Astrocyte (in vitro differentiated cells and primary cell): ENCODE measurements at regions not wholly inside any gene's neighbourhood (a gene's known extent, or its start where the extent isn't known, plus 50 kb on each side); places are given as distances from the start of the nearest gene placed in this dataset.

Experiments used
- CTCF ChIP-seq: IDR thresholded peaks from 2 replicates; pipeline ENCODE4 v1.5.1; 2011; ENCODE audit warnings: low read depth, mild to moderate bottlenecking, inconsistent platforms, low read length, moderate library complexity; ENCODE audit not compliant: insufficient read depth
- EZH2 ChIP-seq: IDR thresholded peaks from 2 replicates; pipeline ENCODE4 v1.6.1; 2012; ENCODE audit warnings: mild to moderate bottlenecking, low read length, inconsistent platforms; ENCODE audit not compliant: insufficient read depth

GRCh38 chr9:81410201-81410600, 279.1 kb downstream of the TLE1 start:
- no peak for TF ChIP-seq CTCF
- TF ChIP-seq EZH2, result no peak
